ENCODE measurements at regions not wholly inside any gene's neighbourhood (a gene's known extent, or its start where the extent isn't known, plus 50 kb on each side); places are given as distances from the start of the nearest gene placed in this dataset.
"Not testable (repeated sequence)": the region's sequence is repeated elsewhere in the genome, so short reads cannot be mapped to it uniquely, and the experiment has no call there.

GRCh38 chr1:87398641-87399040 is 70.0 kb downstream of the LMO4 start:
- DNase-seq = no peak

- no peak for DNase-seq
These were observed 70.6 kb downstream of the LMO4 start for GRCh38 chr1:87399264-87399663.

GRCh38 chr1:87399701-87400100 is 71.0 kb downstream of the LMO4 start:
- no peak for DNase-seq

GRCh38 chr1:87400813-87401212 is 72.1 kb downstream of the LMO4 start:
- DNase-seq = no peak

- no peak for DNase-seq
These were observed 73.7 kb downstream of the LMO4 start for GRCh38 chr1:87402241-87403002.

GRCh38 chr1:87403061-87403820 is 74.6 kb downstream of the LMO4 start:
- DNase-seq = no peak

- DNase-seq = no peak
These were observed 75.6 kb downstream of the LMO4 start for GRCh38 chr1:87404296-87404695.

GRCh38 chr1:87408665-87409248 is 80.1 kb downstream of the LMO4 start:
- no peak for DNase-seq

- no peak for DNase-seq
These were observed 82.2 kb downstream of the LMO4 start for GRCh38 chr1:87410776-87411480.

GRCh38 chr1:87413846-87414245 is 85.2 kb downstream of the LMO4 start:
- not testable (repeated sequence) for DNase-seq

- DNase-seq = no peak
These were observed 89.4 kb downstream of the LMO4 start for GRCh38 chr1:87418048-87418447.

- no peak for DNase-seq
These were observed 93.1 kb downstream of the LMO4 start for GRCh38 chr1:87421809-87422208.

- DNase-seq = no peak
These were observed 95.9 kb downstream of the LMO4 start for GRCh38 chr1:87424541-87424940.

GRCh38 chr1:87426463-87427249 is 98.0 kb downstream of the LMO4 start:
- DNase-seq = no peak

GRCh38 chr1:87428367-87428766 is 99.7 kb downstream of the LMO4 start:
- no peak for DNase-seq

- no peak for DNase-seq
These were observed 100.2 kb downstream of the LMO4 start for GRCh38 chr1:87428883-87429282.

- no peak for DNase-seq
These were observed 104.0 kb downstream of the LMO4 start for GRCh38 chr1:87432685-87433084.

- DNase-seq = not testable (repeated sequence)
These were observed 104.4 kb downstream of the LMO4 start for GRCh38 chr1:87433101-87433500.

- no peak for DNase-seq
These were observed 106.8 kb downstream of the LMO4 start for GRCh38 chr1:87435484-87435883.

GRCh38 chr1:87436115-87436514 is 107.4 kb downstream of the LMO4 start:
- not testable (repeated sequence) for DNase-seq

- DNase-seq = no peak
These were observed 107.9 kb downstream of the LMO4 start for GRCh38 chr1:87436534-87436933.

GRCh38 chr1:87437663-87438295 is 109.1 kb downstream of the LMO4 start:
- no peak for DNase-seq

All from stimulated activated CD8-positive, alpha-beta memory T cell treated with anti-CD3 and anti-CD28 coated beads, Interleukin-4, amount 100 ng/mL, for 48 hours (primary cell).